ENCODE measurements at regions not wholly inside any gene's neighbourhood (a gene's known extent, or its start where the extent isn't known, plus 50 kb on each side); places are given as distances from the start of the nearest gene placed in this dataset.
A peak's percentile ranks its signal among the peaks of the same experiment; 100 is the strongest.

- no peak for DNase-seq
Measured at GRCh38 chrX:39755143-39756032, 342.4 kb downstream of the BCOR start.

- no peak for DNase-seq
Measured at GRCh38 chrX:39756086-39756883, 341.5 kb downstream of the BCOR start.

GRCh38 chrX:39757971-39758370 lies 339.8 kb downstream of the BCOR start:
- no peak for DNase-seq

DNA sequence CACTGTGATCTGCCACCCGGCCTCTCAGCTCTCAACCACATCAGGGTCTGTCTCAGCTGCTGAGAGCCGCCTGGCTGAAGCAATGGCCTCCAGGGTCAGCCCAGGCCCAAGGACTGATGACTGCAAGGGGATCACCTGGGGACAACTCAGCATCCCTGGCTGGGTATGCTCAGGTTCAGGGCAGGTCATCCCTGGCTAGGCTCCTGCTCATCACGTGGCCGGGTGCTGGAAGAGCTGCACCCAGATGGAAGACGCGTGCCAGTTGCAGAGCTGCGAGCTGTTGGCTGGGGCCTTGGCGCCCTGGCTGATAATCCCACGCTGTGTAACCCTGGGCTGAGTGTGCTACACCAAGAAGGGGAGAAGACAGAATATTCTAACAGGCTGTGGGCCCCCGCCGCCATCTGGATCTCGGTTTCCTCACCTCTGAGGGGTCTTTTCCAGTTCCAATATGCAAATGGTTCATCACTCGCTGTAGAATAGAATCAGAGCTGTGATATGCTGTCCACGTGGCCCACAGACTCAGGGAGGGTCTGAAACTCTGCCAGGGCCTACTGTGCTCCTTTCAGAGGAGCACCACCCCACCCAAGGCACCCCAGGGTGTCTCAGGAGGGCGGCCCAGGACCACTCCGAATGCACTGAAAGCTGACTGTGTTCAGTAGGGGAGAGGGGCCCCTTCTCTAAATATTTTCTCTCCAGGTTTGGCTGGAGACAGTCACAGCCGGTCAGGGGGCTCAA lies 338.8 kb downstream of the BCOR start:
- DNase-seq, result no peak

- DNase-seq, result no peak
Measured at GRCh38 chrX:39759526-39760224, 338.1 kb downstream of the BCOR start.

- no peak for DNase-seq
Measured at GRCh38 chrX:39760930-39761329, 336.8 kb downstream of the BCOR start.

DNA sequence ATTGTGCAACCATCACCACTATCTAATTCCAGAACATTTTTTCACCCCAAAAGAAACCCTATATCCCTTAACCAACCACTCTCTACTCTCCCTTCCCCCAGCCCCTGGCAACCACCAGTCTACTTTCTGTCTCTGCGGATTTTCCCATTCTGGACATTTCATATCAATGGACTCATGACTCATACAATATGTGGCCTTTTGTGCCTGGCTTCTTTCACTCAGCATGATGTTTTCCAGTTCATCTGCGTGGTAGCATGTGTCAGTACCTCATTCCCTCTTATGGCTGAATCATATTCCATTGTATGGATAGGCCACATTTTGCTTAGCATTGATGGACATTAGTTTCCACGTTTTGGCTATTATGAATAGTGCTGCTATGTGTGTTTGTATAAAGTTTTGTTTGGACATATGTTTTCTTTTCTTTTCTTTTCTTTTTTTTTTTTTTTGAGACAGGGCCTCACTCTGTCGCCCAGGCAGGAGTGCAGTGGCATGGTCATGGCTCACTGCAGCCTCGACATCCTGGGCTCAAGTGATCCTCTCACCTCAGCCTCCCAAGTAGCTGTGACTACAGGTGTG lies 335.4 kb downstream of the BCOR start:
- no peak for DNase-seq

GRCh38 chrX:39764441-39764914 lies 333.3 kb downstream of the BCOR start:
- no peak for DNase-seq

- no peak for DNase-seq
Measured at GRCh38 chrX:39765327-39765726, 332.4 kb downstream of the BCOR start.

GRCh38 chrX:39766085-39766726 lies 331.6 kb downstream of the BCOR start:
- no peak for DNase-seq

- DNase-seq, result no peak
Measured at GRCh38 chrX:39766855-39767254, 330.9 kb downstream of the BCOR start.

DNA sequence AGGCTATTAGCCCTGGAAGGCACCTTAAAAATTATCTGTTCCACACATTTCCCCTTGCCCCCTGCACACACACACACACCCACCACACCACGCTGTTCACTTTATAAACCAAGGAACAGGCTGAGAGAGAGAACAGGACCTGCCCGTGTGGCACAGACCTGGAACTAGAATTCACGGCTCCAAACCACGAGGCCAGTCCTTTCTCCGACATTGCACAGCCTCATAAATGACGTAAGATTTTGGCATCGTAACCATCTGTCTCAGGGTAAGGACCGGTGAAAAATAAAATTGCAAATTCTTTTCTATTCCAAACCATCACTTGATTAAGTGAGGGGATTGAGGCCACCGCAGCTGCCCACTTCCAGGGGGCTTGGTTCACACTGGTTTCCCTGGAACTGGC lies 330.3 kb downstream of the BCOR start:
- DNase-seq, result no peak

DNA sequence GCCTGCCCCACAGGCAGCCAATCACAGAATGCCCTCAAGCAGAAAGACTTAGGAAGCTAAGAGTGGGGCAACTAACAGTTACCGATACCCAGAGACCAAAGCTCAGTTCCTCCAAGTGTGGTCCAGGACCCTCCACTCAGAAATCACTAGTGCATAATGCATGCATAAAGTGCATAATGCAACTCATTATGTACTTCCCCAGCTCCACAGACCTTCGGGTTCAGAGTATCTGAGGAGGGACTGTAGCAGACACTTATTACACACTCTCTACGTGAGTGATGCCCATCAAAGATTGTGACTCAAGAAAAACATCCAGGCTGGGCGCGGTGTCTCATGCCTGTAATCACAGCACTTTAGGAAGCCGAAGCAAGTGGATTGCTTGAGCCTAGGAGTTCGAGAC lies 328.0 kb downstream of the BCOR start:
- DNase-seq, result no peak

DNA sequence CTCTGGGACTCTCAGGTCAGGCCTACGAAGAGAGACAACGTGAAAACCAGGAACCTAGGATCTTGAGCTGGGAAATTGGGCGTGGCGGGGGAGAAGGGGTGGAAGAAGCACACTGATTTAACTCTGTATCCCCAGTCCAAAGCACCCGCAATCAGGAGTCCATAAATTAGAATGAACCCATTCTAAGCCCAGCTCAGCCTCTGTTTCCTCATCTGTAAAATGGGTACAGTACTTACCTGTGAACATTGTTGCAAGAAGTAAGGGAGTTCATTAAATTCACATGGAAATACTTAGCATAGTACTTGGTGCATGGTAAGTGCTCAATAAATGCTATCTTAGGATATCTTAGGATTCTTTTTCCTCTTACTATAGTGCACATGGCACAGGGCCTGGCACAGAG lies 326.7 kb downstream of the BCOR start:
- DNase-seq, result no peak

- DNase-seq, result peak in 1 of 2 donors; percentile 66
Measured at GRCh38 chrX:39772057-39772832, 325.5 kb downstream of the BCOR start.

GRCh38 chrX:39773150-39773549 lies 324.6 kb downstream of the BCOR start:
- no peak for DNase-seq

DNA sequence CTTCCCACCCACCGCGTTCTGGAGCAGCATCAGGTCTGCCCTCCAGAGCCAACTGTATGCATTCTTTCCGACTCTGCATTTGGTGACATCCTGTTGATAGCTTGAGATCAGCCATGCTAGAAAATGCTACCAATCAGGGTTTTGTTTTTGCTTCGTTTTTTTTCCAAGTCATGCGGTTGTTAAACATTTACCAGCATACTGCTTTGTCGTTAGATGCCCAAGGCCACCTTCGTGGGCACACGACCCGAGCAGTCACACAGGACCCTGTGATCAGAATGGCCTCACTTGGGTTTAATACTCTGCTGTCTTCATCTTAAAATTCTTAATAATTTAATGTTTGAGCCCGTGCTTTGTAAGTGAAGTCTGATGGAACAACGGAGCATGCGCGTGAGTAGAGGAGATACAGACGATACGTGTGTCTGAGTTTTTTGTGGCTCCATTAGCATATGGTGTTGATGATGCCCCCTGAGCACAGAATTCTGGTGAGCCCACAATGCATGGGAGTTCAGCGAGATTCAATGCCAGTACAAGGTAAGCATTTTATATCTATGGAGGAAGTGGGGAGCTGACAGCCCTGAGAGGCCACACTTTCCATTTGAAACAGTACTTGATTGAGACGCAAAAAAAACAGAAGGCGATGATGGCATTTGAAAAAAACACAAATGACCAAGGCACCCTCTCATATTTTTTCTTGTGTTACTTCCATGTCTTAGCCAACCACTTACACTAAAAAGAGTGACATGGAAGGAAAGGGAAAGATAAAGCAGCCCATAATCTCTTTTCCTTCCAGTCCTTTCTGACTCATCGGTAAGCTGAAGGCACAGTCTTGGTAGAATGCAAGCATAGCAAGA lies 323.6 kb downstream of the BCOR start:
- no peak for DNase-seq

DNA sequence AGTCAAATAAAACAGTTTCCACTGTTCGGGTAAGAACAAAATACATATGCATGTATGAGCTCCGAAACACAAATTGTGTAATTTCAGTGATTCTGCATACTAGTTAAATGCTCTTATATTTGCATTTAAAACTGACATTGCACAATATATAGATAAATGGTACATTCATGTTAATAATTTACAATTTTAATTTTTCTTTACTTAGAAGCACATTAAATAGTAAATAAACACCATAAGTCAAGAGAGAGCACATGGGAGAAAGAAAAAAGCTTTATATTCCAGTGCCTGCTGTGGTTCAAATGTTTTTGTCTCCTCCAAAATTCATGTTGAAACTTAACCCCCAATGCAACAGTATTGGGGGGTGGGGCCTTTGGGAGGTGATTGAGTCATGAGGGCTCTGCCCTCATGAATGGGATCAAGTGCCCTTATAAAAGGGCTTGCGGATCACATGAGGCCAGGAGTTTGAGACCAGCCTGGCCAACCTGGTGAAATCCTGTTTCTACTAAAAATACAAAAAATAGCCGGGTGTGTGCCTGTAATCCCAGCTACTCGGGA lies 322.9 kb downstream of the BCOR start:
- DNase-seq, result no peak

DNA sequence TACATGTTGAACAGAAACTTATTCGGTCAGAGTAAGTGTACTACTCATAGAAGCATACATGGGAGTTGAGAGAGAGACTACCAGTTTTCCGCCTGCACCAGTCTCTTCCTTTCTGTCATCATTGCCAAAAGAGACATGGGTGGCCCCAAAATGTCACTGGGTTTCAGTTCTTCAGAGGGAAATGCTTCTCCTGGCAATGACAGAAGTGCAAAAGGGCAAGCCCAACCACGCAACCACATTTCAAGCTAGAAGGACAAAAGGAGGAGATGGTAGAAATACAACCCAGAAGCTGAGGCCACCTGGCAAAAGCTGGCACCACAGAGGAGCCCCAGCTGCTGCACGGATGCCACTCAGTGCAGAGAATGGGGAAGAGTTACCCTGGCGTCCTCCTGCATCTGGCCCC lies 320.1 kb downstream of the BCOR start:
- DNase-seq, result no peak

Measured in bone marrow (tissue), 2 donors.